Femur (tissue), 1 donor: ENCODE measurements at regions not wholly inside any gene's neighbourhood (a gene's known extent, or its start where the extent isn't known, plus 50 kb on each side); places are given as distances from the start of the nearest gene placed in this dataset.
"Not testable (repeated sequence)": the region's sequence is repeated elsewhere in the genome, so short reads cannot be mapped to it uniquely, and the experiment has no call there.

Source experiments
- DNase-seq: peaks from one replicate; pipeline ENCODE4 v3.0.0-alpha.2; 2017

- no peak for DNase-seq
These were observed 1258.6 kb downstream of the CDH12 start for GRCh38 chr5:21594566-21594965.

- no peak for DNase-seq
These were observed 1259.9 kb downstream of the CDH12 start for GRCh38 chr5:21593261-21593660.

GRCh38 chr5:21581508-21581907 lies 1271.6 kb downstream of the CDH12 start:
- DNase-seq = no peak

GRCh38 chr5:21574961-21575360 lies 1278.2 kb downstream of the CDH12 start:
- DNase-seq = no peak

- no peak for DNase-seq
These were observed 1278.7 kb downstream of the CDH12 start for GRCh38 chr5:21574438-21574837.

GRCh38 chr5:21573416-21574314 lies 1279.5 kb downstream of the CDH12 start:
- no peak for DNase-seq

GRCh38 chr5:21571196-21571595 lies 1281.9 kb downstream of the CDH12 start:
- not testable (repeated sequence) for DNase-seq

GRCh38 chr5:21559109-21559508 lies 1294.0 kb downstream of the CDH12 start:
- DNase-seq = not testable (repeated sequence)

- not testable (repeated sequence) for DNase-seq
These were observed 1300.9 kb downstream of the CDH12 start for GRCh38 chr5:21552263-21552662.

GRCh38 chr5:21550916-21551315 lies 1302.2 kb downstream of the CDH12 start:
- DNase-seq = not testable (repeated sequence)

- not testable (repeated sequence) for DNase-seq
These were observed 1305.5 kb downstream of the CDH12 start for GRCh38 chr5:21547656-21548055.

GRCh38 chr5:21535114-21535513 lies 1318.0 kb downstream of the CDH12 start:
- not testable (repeated sequence) for DNase-seq

GRCh38 chr5:21521157-21521556 lies 1332.0 kb downstream of the CDH12 start:
- not testable (repeated sequence) for DNase-seq

GRCh38 chr5:21496926-21497325 lies 1356.2 kb downstream of the CDH12 start:
- DNase-seq = not testable (repeated sequence)

- not testable (repeated sequence) for DNase-seq
These were observed 1357.1 kb downstream of the CDH12 start for GRCh38 chr5:21496056-21496455.

- not testable (repeated sequence) for DNase-seq
These were observed 1357.9 kb downstream of the CDH12 start for GRCh38 chr5:21495235-21495634.

- not testable (repeated sequence) for DNase-seq
These were observed 1359.1 kb downstream of the CDH12 start for GRCh38 chr5:21494033-21494432.

GRCh38 chr5:21491182-21491581 lies 1362.0 kb downstream of the CDH12 start:
- not testable (repeated sequence) for DNase-seq

- not testable (repeated sequence) for DNase-seq
These were observed 1364.3 kb downstream of the CDH12 start for GRCh38 chr5:21488828-21489227.

- DNase-seq = not testable (repeated sequence)
These were observed 1367.6 kb downstream of the CDH12 start for GRCh38 chr5:21485458-21486000.

- DNase-seq = not testable (repeated sequence)
These were observed 1368.7 kb downstream of the CDH12 start for GRCh38 chr5:21484498-21484889.

- not testable (repeated sequence) for DNase-seq
These were observed 1369.2 kb downstream of the CDH12 start for GRCh38 chr5:21483790-21484497.

- not testable (repeated sequence) for DNase-seq
These were observed 1370.0 kb downstream of the CDH12 start for GRCh38 chr5:21482983-21483650.
